ENCODE measurements at regions not wholly inside any gene's neighbourhood (a gene's known extent, or its start where the extent isn't known, plus 50 kb on each side); places are given as distances from the start of the nearest gene placed in this dataset.

DNA sequence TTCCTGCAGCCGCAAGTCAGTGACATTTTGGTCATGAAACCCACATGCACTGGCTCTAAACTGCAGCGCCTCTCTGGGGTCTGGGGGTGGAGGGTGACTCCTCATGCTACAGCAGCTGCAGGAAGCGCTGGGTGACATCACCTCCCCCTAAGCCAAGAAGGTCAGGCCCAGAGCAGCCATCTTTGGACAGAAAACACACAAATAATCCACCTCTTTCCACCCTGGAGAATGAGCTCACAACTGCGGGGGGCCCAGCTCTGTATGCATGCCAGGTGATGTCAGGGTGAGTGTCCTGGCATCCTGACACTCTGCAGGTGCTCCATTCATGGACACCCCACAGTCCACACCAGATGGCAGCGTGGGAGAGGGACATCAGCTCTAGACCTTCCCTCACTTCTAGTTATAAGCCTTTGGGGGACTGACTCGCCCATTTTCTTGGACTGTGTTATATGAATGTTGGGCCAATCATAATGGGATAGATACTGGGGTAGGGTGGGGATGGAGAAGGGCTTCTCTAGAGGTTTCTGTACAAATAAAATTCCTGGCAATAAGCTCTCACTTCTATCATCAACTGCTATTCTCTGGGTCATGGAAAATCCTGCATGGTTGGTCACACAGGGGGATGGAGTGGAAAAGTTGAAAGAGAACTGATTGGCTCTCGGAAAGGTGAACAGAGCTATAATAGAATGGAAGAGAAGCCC, 70.7 kb upstream of the THBS1 start:
- peaks cover 7% of the 10 kb centered on the region for H3K9me3 Mint-ChIP-seq

GRCh38 chr15:39511000-39511915, 69.6 kb upstream of the THBS1 start:
- H3K9me3 Mint-ChIP-seq: peaks cover 11% of the 10 kb centered on the region
- no peak for TF ChIP-seq CTCF (IDR thresholded peaks at IDR 0.05; ENCODE audit: unreplicated experiment in 3 of 3)
- peaks cover 26% of the 10 kb centered on the region for H3K4me1 Mint-ChIP-seq
- peaks cover 8% of the 10 kb centered on the region for H3K27me3 Mint-ChIP-seq (ENCODE audit: low read depth)
- H3K4me3 Mint-ChIP-seq: no peak overlapping the region
- H3K36me3 Mint-ChIP-seq (ENCODE audit: low read depth): no peaks in the 10 kb centered on the region
- peak overlapping the region in 2 of 3 experiments; percentile 23 to 32 for H3K27ac Mint-ChIP-seq

More for the DNA sequence above, 70.7 kb upstream of the THBS1 start:
- Mint-ChIP-seq H3K4me3 (no peak overlapping the region), H3K36me3 (ENCODE audit: low read depth) (no peaks in the 10 kb centered on the region), H3K4me1 (peaks cover 26% of the 10 kb centered on the region), H3K27me3 (ENCODE audit: low read depth) (peaks cover 8% of the 10 kb centered on the region), H3K27ac (no peak overlapping the region)
- TF ChIP-seq CTCF (IDR thresholded peaks at IDR 0.05; ENCODE audit: unreplicated experiment in 3 of 3): no peak

DNA sequence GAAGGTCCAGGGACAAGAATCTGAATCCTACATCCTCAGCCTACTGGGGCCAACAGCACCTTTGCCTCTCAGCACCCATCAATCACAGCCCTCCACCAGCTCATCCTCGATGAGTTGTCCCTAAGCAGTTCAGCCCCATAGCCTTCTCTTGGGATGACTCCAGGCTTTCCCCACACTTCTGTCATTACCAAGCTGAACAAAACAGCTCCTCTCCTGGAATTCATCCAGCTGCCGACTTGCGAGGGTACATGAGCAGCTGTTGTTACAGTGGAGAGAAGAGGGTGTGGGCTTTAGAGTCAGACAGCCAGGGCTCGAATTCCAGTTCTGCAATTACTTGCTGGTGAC, 69.0 kb upstream of the THBS1 start:
- Mint-ChIP-seq H3K36me3 (ENCODE audit: low read depth) (no peaks in the 10 kb centered on the region), H3K4me1 (peaks cover 26% of the 10 kb centered on the region), H3K4me3 (no peak overlapping the region), H3K9me3 (peaks cover 16% of the 10 kb centered on the region), H3K27ac (peak overlapping the region in 1 of 3 experiments; percentile 23), H3K27me3 (ENCODE audit: low read depth) (peaks cover 8% of the 10 kb centered on the region)
- TF ChIP-seq CTCF (IDR thresholded peaks at IDR 0.05; ENCODE audit: unreplicated experiment in 3 of 3): no peak

DNA sequence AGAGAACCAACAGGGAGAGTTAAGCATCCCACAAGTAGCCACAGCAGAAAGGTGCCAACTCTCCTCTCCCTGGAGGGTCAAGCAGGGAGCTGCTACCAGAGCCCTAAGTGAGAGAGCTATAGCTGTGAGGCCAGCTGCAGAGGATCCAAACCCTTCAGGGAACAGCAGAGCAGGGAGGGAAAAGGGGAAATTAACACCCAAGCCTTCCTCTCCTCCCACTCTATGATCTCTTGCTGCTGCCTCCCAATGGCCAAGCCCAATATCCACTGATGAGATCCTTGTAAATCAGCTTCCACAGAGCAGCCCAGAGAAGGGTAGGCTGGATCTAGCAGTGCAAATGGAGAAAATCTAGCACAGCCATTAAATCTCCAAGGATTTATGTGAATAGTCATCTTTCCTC, 68.2 kb upstream of the THBS1 start:
- peaks cover 26% of the 10 kb centered on the region for H3K4me1 Mint-ChIP-seq
- TF ChIP-seq CTCF (IDR thresholded peaks at IDR 0.05; ENCODE audit: unreplicated experiment in 3 of 3): no peak
- no peaks in the 10 kb centered on the region for H3K36me3 Mint-ChIP-seq (ENCODE audit: low read depth)
- peaks cover 20% of the 10 kb centered on the region for H3K9me3 Mint-ChIP-seq
- H3K27me3 Mint-ChIP-seq (ENCODE audit: low read depth): peaks cover 8% of the 10 kb centered on the region
- no peak overlapping the region for H3K4me3 Mint-ChIP-seq
- H3K27ac Mint-ChIP-seq: no peak overlapping the region

- Mint-ChIP-seq H3K36me3 (ENCODE audit: low read depth) (no peaks in the 10 kb centered on the region), H3K4me1 (peaks cover 26% of the 10 kb centered on the region), H3K27ac (peak overlapping the region in 1 of 3 experiments; percentile 21), H3K9me3 (peaks cover 20% of the 10 kb centered on the region), H3K27me3 (ENCODE audit: low read depth) (peaks cover 3% of the 10 kb centered on the region), H3K4me3 (no peak overlapping the region)
- no peak for TF ChIP-seq CTCF (IDR thresholded peaks at IDR 0.05; ENCODE audit: unreplicated experiment in 3 of 3)
These were observed 66.9 kb upstream of the THBS1 start for GRCh38 chr15:39513936-39514335.
